Fibroblast of villous mesenchyme (primary cell): ENCODE measurements at regions not wholly inside any gene's neighbourhood (a gene's known extent, or its start where the extent isn't known, plus 50 kb on each side); places are given as distances from the start of the nearest gene placed in this dataset.

Experiments
- DNase-seq: peaks from one replicate; pipeline ENCODE4 v3.0.0-alpha.2; 2010; ENCODE audit warnings: low read depth
- H3K4me3 ChIP-seq: 2 replicates; pipeline ENCODE4 v1.5.1; 2011; ENCODE audit warnings: low read depth, mild to moderate bottlenecking, low read length
- TF ChIP-seq, protein P1 (sequence below): IDR thresholded peaks from 2 replicates; pipeline ENCODE4 v1.5.1; 2012; ENCODE audit warnings: low read depth, mild to moderate bottlenecking, low read length; ENCODE audit not compliant: insufficient read depth

DNA sequence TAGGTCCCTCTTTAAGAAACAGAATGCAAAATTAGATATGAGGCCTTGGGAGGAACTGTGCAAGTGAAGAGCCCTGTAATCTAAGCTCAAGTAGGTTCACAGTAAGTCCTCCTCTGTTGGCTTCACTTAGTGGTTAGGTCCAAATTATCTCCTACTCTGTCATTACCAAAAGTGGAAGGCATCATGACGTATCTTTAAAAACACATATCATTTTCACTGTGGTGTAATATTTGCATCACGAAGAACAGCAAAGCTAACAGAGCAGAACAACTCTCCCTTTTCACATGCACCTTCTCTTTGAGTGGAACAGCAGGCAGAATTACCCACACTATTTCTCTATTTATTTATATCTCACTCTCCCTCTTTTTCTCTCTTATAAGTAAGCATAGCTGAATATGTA, 240.5 kb upstream of the CCNH start:
- TF ChIP-seq, protein P1, sequence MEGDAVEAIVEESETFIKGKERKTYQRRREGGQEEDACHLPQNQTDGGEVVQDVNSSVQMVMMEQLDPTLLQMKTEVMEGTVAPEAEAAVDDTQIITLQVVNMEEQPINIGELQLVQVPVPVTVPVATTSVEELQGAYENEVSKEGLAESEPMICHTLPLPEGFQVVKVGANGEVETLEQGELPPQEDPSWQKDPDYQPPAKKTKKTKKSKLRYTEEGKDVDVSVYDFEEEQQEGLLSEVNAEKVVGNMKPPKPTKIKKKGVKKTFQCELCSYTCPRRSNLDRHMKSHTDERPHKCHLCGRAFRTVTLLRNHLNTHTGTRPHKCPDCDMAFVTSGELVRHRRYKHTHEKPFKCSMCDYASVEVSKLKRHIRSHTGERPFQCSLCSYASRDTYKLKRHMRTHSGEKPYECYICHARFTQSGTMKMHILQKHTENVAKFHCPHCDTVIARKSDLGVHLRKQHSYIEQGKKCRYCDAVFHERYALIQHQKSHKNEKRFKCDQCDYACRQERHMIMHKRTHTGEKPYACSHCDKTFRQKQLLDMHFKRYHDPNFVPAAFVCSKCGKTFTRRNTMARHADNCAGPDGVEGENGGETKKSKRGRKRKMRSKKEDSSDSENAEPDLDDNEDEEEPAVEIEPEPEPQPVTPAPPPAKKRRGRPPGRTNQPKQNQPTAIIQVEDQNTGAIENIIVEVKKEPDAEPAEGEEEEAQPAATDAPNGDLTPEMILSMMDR: no peak
- DNase-seq: no peak
- H3K4me3 ChIP-seq: no peak overlapping the region

DNA sequence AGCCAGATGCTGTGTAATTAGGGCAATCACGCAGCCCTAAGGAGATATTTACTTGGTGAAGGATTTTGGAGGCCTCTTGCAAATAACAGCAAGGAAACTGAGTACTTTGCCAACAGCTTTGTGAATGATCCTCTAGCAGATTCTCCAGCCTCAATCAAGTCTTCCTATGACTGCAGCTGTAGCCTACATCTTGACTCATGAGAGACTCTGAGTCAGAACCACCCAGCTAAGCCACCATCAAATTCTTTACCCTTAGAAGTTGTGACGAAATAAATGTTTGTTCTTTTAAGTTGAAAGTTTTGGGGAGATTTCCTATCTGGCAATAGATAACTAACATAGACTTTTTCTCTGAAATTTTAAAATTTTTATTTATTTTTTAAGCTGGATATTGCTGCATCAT, 237.6 kb upstream of the CCNH start:
- TF ChIP-seq, protein P1: no peak
- no peak overlapping the region for H3K4me3 ChIP-seq
- no peak for DNase-seq

DNA sequence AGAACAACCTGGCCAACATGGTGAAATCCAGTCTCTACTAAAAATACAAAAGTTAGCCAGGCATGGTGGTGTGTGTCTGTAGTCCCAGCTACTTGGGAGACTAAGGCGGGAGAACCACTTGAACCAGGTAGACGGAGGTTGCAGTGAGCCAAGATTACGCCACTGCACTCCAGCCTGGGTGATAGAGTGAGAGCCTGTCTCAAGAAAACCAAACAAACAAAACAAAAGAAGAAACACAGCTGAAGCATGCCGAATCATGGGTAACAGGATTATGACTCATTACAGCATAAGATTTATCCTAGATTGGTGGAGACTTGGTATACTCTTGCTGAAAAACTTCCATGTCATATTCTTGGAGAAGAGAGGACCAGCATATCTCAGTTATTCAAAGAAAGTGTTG, 236.7 kb upstream of the CCNH start:
- DNase-seq: no peak
- no peak overlapping the region for H3K4me3 ChIP-seq
- TF ChIP-seq, protein P1: no peak

DNA sequence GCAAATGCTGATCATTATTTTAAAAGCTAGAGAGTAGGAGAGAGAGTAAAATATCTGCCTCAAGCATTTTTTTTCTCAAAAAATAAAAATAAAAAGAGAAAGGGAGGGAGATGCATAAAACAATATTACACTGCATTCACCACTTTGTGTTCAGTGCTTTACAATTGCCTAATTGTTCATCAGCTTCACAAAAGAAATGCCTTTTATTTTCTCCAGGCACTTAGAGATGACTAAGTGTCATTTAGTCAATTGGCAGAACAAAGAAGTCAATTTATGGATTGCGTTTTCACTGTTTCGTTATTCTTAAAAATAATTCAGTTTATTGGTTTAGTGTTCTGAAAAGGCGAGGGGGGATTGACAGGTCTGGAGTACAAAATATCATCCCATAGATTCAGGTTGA, 232.5 kb upstream of the CCNH start:
- TF ChIP-seq, protein P1: no peak
- no peak overlapping the region for H3K4me3 ChIP-seq
- DNase-seq: no peak

DNA sequence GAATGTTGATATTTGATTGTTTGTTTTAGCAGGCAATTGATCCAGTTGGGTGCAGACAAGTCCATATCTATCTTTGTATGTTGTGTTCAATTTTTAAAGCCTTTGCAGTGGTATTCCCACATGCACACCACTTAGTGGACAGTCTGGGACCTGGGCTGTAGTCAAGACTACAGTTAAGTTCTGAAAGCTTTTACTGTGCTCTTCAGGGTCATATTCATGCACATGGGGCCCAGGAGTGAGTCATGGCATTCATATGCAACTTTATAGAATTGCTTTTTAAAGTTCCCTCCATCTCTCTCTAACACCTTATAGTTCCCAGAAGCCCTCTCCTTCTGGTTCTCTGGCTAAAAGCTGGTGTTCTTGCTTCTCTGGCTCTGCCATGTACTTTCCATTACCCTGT, 228.2 kb upstream of the CCNH start:
- H3K4me3 ChIP-seq: no peak overlapping the region
- TF ChIP-seq, protein P1: no peak
- no peak for DNase-seq

DNA sequence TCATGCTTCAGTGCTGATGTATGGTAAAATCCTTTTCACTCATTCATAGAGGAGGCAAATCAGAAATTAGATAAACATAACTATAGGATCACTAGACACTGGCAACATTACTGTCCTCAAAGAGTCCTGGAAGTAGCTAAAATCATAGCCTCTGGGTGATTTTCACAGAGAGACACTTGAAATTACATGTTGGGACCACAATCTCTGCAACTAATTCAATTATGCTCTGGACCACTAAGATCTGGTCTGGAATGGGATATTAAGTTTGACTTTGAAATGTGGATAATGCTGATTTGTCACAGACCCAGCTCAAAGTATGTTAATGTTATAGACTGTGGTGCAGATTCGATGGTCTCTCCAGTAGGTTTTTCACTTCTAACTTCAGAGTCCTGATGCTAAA, 214.6 kb upstream of the CCNH start:
- TF ChIP-seq, protein P1: no peak
- DNase-seq: no peak

DNA sequence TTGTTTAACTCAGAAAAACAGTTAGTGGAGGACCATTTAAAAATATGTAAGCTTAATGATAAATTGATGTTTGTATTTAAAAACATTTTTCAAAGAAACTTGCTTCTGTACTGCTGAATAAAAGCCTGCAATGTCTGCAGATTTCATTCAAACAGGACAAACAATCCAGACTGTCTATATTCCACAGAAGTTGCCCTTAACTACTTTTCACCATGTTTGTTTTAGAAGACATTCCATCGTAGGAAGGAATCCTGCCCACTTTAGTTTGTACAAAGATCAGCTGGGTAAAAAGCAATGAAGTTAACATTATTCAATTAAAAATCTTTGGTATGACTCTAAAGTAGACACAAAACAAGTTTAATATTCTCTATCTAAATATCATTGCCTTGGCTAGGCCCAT, 195.7 kb upstream of the CCNH start:
- no peak overlapping the region for H3K4me3 ChIP-seq
- TF ChIP-seq, protein P1: no peak
- DNase-seq: no peak

More for the DNA sequence above, 214.6 kb upstream of the CCNH start:
- no peak overlapping the region for H3K4me3 ChIP-seq
